RPMI8226 (cell line): ENCODE measurements at regions not wholly inside any gene's neighbourhood (a gene's known extent, or its start where the extent isn't known, plus 50 kb on each side); places are given as distances from the start of the nearest gene placed in this dataset.
"Not testable (repeated sequence)": the region's sequence is repeated elsewhere in the genome, so short reads cannot be mapped to it uniquely, and the experiment has no call there.

Source experiments
- DNase-seq: peaks from one replicate; pipeline ENCODE4 v3.0.0-alpha.2; 2015

GRCh38 chr4:190118519-190118918 is 54.2 kb downstream of the DBET start:
- DNase-seq: not testable (repeated sequence)

DNA sequence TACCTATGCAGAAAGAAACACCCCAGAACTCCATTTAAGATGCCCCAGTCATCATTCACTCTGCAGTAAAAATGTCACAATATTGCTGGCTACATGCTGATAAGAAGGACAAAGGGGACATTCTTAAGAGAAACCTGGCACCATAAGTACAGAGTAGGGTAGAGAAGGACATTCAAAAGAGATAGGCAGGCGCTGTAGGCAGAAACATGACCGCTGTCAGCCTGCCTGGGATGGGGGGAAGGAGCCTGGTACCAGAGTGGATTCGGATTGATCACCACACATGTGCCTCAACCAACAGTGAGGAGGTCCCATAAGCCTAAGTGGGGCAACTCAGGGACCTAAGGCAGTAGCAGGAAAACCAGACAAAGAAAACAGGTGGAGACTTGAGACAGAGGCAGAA is 54.1 kb upstream of the DUX4 start:
- not testable (repeated sequence) for DNase-seq

- not testable (repeated sequence) for DNase-seq
These were observed 53.5 kb upstream of the DUX4 start for GRCh38 chr4:190120111-190120514.

GRCh38 chr4:190120537-190121001 is 53.0 kb upstream of the DUX4 start:
- peak; percentile 12 for DNase-seq

- DNase-seq: not testable (repeated sequence)
These were observed 52.4 kb upstream of the DUX4 start for GRCh38 chr4:190121076-190121671.

- no peak for DNase-seq
These were observed 51.8 kb upstream of the DUX4 start for GRCh38 chr4:190121759-190122158.

- peak; percentile 7 for DNase-seq
These were observed 51.1 kb upstream of the DUX4 start for GRCh38 chr4:190122161-190123142.
